Muscle of leg (tissue), 3 donors: ENCODE measurements at regions not wholly inside any gene's neighbourhood (a gene's known extent, or its start where the extent isn't known, plus 50 kb on each side); places are given as distances from the start of the nearest gene placed in this dataset.
"Not testable (repeated sequence)": the region's sequence is repeated elsewhere in the genome, so short reads cannot be mapped to it uniquely, and the experiment has no call there.

Experiments
- DNase-seq: peaks from one replicate; pipeline ENCODE4 v3.0.0; 2013
- H3K27ac ChIP-seq: one replicate; pipeline ENCODE4 v1.5.1; 2013; ENCODE audit warnings: mild to moderate bottlenecking, low read length, control low read depth
- H3K27me3 ChIP-seq: one replicate; pipeline ENCODE4 v1.6.1; 2013; ENCODE audit warnings: low read length; ENCODE audit not compliant: control insufficient read depth, insufficient read depth
- H3K36me3 ChIP-seq: one replicate; pipeline ENCODE4 v1.6.1; 2013; ENCODE audit warnings: low read length; ENCODE audit not compliant: control insufficient read depth, insufficient read depth
- H3K4me1 ChIP-seq: one replicate; pipeline ENCODE4 v1.6.1; 2013; ENCODE audit warnings: low read length; ENCODE audit not compliant: control insufficient read depth, insufficient read depth
- H3K4me3 ChIP-seq: one replicate; pipeline ENCODE4 v1.5.1; 2013; ENCODE audit warnings: low read length, control low read depth
- H3K9me3 ChIP-seq: replicated peaks from 2 replicates; pipeline ENCODE4 v1.6.1; 2013; ENCODE audit warnings: low read depth, low read length; ENCODE audit not compliant: control insufficient read depth
- WGBS: methylation state at CpG from one replicate; pipeline ENCODE4 v1.1.5; 2013; ENCODE audit warnings: missing lambda C conversion rate; ENCODE audit not compliant: insufficient coverage; 5-methylcytosine and 5-hydroxymethylcytosine counted together

- Histone ChIP-seq H3K27me3 (peaks cover 3% of the 10 kb centered on the region), H3K4me1 (no peaks in the 10 kb centered on the region)
- DNase-seq, result no peak
These were observed 146.5 kb downstream of the SPANXN1 start for GRCh38 chrX:145393702-145394235.

GRCh38 chrX:145394344-145394743 is 147.0 kb downstream of the SPANXN1 start:
- Histone ChIP-seq H3K9me3 (peaks cover 13% of the 10 kb centered on the region), H3K27me3 (peaks cover 3% of the 10 kb centered on the region), H3K4me1 (no peaks in the 10 kb centered on the region), H3K36me3 (no peaks in the 10 kb centered on the region), H3K4me3 (no peak overlapping the region), H3K27ac (no peak overlapping the region)
- no peak for DNase-seq

More at GRCh38 chrX:145393702-145394235, 146.5 kb downstream of the SPANXN1 start:
- H3K4me3 ChIP-seq, result no peak overlapping the region
- peaks cover 13% of the 10 kb centered on the region for H3K9me3 ChIP-seq
- H3K36me3 ChIP-seq, result no peaks in the 10 kb centered on the region
- H3K27ac ChIP-seq, result no peak overlapping the region
- WGBS, result 14% methylated on average over 4 of the region's 6 CpGs

GRCh38 chrX:145396612-145397011 is 149.3 kb downstream of the SPANXN1 start:
- no peaks in the 10 kb centered on the region for H3K36me3 ChIP-seq
- 85% methylated on average over 2 of the region's 2 CpGs for WGBS
- no peak overlapping the region for H3K4me3 ChIP-seq
- no peaks in the 10 kb centered on the region for H3K4me1 ChIP-seq
- peaks cover 13% of the 10 kb centered on the region for H3K9me3 ChIP-seq
- no peak overlapping the region for H3K27ac ChIP-seq
- no peak for DNase-seq
- H3K27me3 ChIP-seq, result peaks cover 3% of the 10 kb centered on the region

GRCh38 chrX:145405012-145405411 is 157.7 kb downstream of the SPANXN1 start:
- Histone ChIP-seq H3K9me3 (no peaks in the 10 kb centered on the region), H3K4me1 (no peaks in the 10 kb centered on the region), H3K4me3 (no peak overlapping the region), H3K27me3 (no peaks in the 10 kb centered on the region), H3K27ac (no peak overlapping the region), H3K36me3 (no peaks in the 10 kb centered on the region)
- no CpG with 5 or more reads among the region's 1 CpG for WGBS
- DNase-seq, result peak; percentile 23

GRCh38 chrX:145410622-145411021 is 163.3 kb downstream of the SPANXN1 start:
- WGBS, result 75% methylated on average over 2 of the region's 2 CpGs

GRCh38 chrX:145436211-145436610 is 188.9 kb downstream of the SPANXN1 start:
- H3K4me1 ChIP-seq, H3K27ac ChIP-seq, H3K27me3 ChIP-seq, DNase-seq, H3K36me3 ChIP-seq, H3K4me3 ChIP-seq, H3K9me3 ChIP-seq: not testable (repeated sequence)
- WGBS, result 95% methylated on average over 8 of the region's 32 CpGs

More at GRCh38 chrX:145410622-145411021, 163.3 kb downstream of the SPANXN1 start:
- H3K36me3 ChIP-seq, result no peaks in the 10 kb centered on the region
- DNase-seq, result no peak
- H3K27ac ChIP-seq, result no peak overlapping the region
- no peak overlapping the region for H3K4me3 ChIP-seq
- H3K4me1 ChIP-seq, result no peaks in the 10 kb centered on the region
- H3K9me3 ChIP-seq, result no peaks in the 10 kb centered on the region
- no peaks in the 10 kb centered on the region for H3K27me3 ChIP-seq

- Histone ChIP-seq H3K9me3 (no peaks in the 10 kb centered on the region), H3K4me3 (no peak overlapping the region), H3K27me3 (no peaks in the 10 kb centered on the region), H3K36me3 (no peaks in the 10 kb centered on the region), H3K4me1 (no peaks in the 10 kb centered on the region), H3K27ac (no peak overlapping the region)
- 63% methylated on average over 1 of the region's 3 CpGs for WGBS
- DNase-seq, result no peak
These were observed 217.3 kb downstream of the SPANXN1 start for GRCh38 chrX:145464650-145465049.

- Histone ChIP-seq H3K4me3 (no peak overlapping the region), H3K4me1 (no peaks in the 10 kb centered on the region), H3K36me3 (no peaks in the 10 kb centered on the region), H3K27me3 (no peaks in the 10 kb centered on the region), H3K9me3 (peaks cover 2% of the 10 kb centered on the region), H3K27ac (no peak overlapping the region)
- DNase-seq, result no peak
- 57% methylated on average over 4 of the region's 7 CpGs for WGBS
These were observed 228.4 kb downstream of the SPANXN1 start for GRCh38 chrX:145475725-145476124.

GRCh38 chrX:145484740-145485139 is 237.4 kb downstream of the SPANXN1 start:
- no peak overlapping the region for H3K4me3 ChIP-seq
- no peaks in the 10 kb centered on the region for H3K27me3 ChIP-seq
- DNase-seq, result no peak
- H3K36me3 ChIP-seq, result no peaks in the 10 kb centered on the region
- H3K9me3 ChIP-seq, result no peaks in the 10 kb centered on the region
- no peak overlapping the region for H3K27ac ChIP-seq
- H3K4me1 ChIP-seq, result no peaks in the 10 kb centered on the region

- 31% methylated on average over 2 of the region's 4 CpGs for WGBS
- DNase-seq, result peak; percentile 5
- Histone ChIP-seq H3K9me3 (peaks cover 2% of the 10 kb centered on the region), H3K27ac (no peak overlapping the region), H3K4me1 (no peaks in the 10 kb centered on the region), H3K36me3 (no peaks in the 10 kb centered on the region), H3K27me3 (no peaks in the 10 kb centered on the region), H3K4me3 (no peak overlapping the region)
These were observed 255.4 kb downstream of the SPANXN1 start for GRCh38 chrX:145502670-145503069.

GRCh38 chrX:145506214-145506613 is 258.9 kb downstream of the SPANXN1 start:
- H3K36me3 ChIP-seq, result no peaks in the 10 kb centered on the region
- H3K27ac ChIP-seq, result no peak overlapping the region
- no peaks in the 10 kb centered on the region for H3K27me3 ChIP-seq
- WGBS, result no CpG with 5 or more reads among the region's 5 CpGs
- no peaks in the 10 kb centered on the region for H3K4me1 ChIP-seq
- no peak for DNase-seq
- H3K4me3 ChIP-seq, result no peak overlapping the region
- peaks cover 6% of the 10 kb centered on the region for H3K9me3 ChIP-seq
